NCI-H2107 treated with DMSO at 0.1 percent for 48 hours (cell line): ENCODE measurements at regions not wholly inside any gene's neighbourhood (a gene's known extent, or its start where the extent isn't known, plus 50 kb on each side); places are given as distances from the start of the nearest gene placed in this dataset.
"Not testable (repeated sequence)": the region's sequence is repeated elsewhere in the genome, so short reads cannot be mapped to it uniquely, and the experiment has no call there.

Experiments used
- DNase-seq: peaks from one replicate; lab custom pipeline; 2025; ENCODE audit not compliant: unreplicated experiment; lab: John Stamatoyannopoulos, UW

GRCh38 chr21:22363504-22363903 lies 1365.3 kb downstream of the NCAM2 start:
- no peak for DNase-seq

- no peak for DNase-seq
Observed at GRCh38 chr21:22364163-22364562, 1366.0 kb downstream of the NCAM2 start.

- no peak for DNase-seq
Observed at GRCh38 chr21:22374218-22374969, 1376.2 kb downstream of the NCAM2 start.

GRCh38 chr21:22377795-22378194 lies 1379.6 kb downstream of the NCAM2 start:
- not testable (repeated sequence) for DNase-seq

GRCh38 chr21:22393324-22393723 lies 1395.1 kb downstream of the NCAM2 start:
- DNase-seq = no peak

- no peak for DNase-seq
Observed at GRCh38 chr21:22395965-22396364, 1397.8 kb downstream of the NCAM2 start.

GRCh38 chr21:22399681-22400514 lies 1401.7 kb downstream of the NCAM2 start:
- DNase-seq = no peak

- no peak for DNase-seq
Observed at GRCh38 chr21:22409571-22409970, 1411.4 kb downstream of the NCAM2 start.

GRCh38 chr21:22416555-22416954 lies 1418.3 kb downstream of the NCAM2 start:
- no peak for DNase-seq

- no peak for DNase-seq
Observed at GRCh38 chr21:22421416-22422180, 1423.4 kb downstream of the NCAM2 start.

- no peak for DNase-seq
Observed at GRCh38 chr21:22438428-22439086, 1440.3 kb downstream of the NCAM2 start.

GRCh38 chr21:22444990-22445389 lies 1446.8 kb downstream of the NCAM2 start:
- DNase-seq = no peak

- no peak for DNase-seq
Observed at GRCh38 chr21:22450507-22450906, 1452.3 kb downstream of the NCAM2 start.

- DNase-seq = no peak
Observed at GRCh38 chr21:22456241-22456640, 1458.0 kb downstream of the NCAM2 start.

- no peak for DNase-seq
Observed at GRCh38 chr21:22468893-22469292, 1470.7 kb downstream of the NCAM2 start.

GRCh38 chr21:22474403-22474802 lies 1476.2 kb downstream of the NCAM2 start:
- no peak for DNase-seq

- no peak for DNase-seq
Observed at GRCh38 chr21:22476214-22476613, 1478.0 kb downstream of the NCAM2 start.

GRCh38 chr21:22476726-22477646 lies 1478.8 kb downstream of the NCAM2 start:
- no peak for DNase-seq

- DNase-seq = no peak
Observed at GRCh38 chr21:22490049-22490448, 1491.8 kb downstream of the NCAM2 start.

GRCh38 chr21:22516230-22516629 lies 1518.0 kb downstream of the NCAM2 start:
- DNase-seq = no peak
